Epidermal melanocyte (primary cell): ENCODE measurements at regions not wholly inside any gene's neighbourhood (a gene's known extent, or its start where the extent isn't known, plus 50 kb on each side); places are given as distances from the start of the nearest gene placed in this dataset.
"Not testable (repeated sequence)": the region's sequence is repeated elsewhere in the genome, so short reads cannot be mapped to it uniquely, and the experiment has no call there.

ENCODE experiments used
- DNase-seq: peaks from one replicate; pipeline ENCODE4 v3.0.0; 2011; ENCODE audit warnings: low spot score; ENCODE audit not compliant: insufficient read length

DNA sequence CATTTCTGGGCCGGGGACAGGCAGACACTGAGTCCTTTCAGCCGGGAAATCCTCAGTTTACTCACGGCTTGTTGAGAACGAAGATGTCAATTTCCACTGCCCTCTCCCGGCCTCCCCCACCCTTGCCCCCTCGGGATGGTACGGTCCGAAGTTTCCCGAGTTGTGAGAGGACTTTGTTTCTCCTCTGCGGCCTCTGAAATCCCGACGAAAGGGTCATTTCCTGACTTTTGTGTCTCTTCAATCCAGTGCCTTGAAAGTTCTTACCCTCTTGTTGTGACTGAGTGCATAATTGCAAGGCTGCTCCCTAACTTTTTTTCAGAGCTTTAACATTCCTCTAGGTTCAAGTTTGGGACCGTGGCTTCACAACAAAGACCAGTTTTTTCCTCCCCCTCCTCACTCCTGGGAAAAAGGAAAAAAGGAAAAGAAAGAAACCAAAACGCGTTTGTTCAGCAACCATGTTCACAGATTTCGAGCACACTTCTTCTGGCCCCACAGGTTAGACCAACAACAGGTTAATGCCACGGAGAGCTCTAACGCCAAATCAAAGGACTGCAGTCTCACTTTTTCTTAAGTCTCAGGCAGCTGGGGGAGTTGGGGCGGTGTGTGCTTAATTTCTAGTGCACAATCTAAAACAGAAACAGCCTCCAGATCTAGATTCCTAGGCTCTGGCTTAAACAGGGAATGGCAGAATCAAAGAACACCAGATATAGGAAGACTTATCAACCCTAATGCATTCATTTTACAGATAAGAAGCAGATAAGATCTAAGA, 138.9 kb downstream of the TMCO5A start:
- no peak for DNase-seq

DNA sequence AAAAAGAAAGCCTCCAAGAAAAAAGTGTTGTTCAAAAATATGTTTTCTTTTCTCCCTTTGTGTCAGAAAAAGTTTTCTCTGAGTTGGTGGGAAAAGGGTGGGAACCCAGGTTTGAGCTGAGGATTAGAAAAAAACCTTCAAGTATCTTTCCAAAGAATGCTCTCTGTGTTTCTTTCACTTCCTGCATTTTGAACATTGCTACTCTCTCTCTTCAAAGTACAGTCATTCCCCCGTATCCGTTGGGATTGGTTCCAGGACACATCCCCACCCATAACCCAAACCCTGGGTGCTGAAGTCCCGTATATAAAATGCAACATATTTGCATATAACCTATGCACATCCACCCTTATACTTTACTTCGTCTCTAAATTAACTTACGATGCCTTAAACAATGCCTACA, 139.6 kb downstream of the TMCO5A start:
- DNase-seq, result no peak

DNA sequence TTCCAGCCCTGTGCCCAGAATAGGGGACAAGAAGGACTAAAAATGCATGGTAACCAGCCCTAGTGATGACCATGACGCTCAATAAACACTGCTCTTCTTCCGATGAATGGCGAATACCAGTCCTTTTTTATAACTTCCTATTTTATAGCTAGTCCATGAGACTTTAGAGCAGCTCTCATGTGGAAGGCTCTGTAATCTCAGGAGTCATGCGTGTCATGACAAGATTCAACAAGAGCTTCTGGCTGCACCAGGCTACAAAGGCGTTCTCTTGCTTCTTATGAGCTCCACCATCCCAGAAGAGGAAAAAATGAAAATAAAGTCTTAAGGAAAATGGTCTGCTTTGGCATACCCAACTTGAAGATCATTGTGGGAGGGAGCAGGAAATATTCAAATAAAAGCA, 141.0 kb downstream of the TMCO5A start:
- DNase-seq, result no peak

DNA sequence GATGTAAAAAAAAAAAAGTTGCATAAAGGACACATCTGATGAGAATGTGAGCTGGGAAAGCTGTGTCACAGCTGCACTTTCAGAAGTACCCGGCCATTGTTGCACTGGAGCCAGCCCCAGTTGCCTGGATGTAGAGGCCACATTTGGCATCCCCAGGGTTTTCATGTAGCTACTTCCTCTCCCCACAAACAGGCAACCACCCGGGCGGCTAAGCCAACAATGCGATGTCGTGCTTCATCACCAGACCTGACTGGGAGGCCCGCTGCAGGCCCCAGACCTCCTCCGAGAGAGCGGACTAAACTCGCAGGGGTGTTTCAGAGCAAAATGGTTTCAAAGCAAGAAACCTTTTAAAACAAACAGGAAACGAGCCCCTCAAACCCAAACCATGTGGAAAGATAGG, 142.3 kb downstream of the TMCO5A start:
- DNase-seq, result no peak

DNA sequence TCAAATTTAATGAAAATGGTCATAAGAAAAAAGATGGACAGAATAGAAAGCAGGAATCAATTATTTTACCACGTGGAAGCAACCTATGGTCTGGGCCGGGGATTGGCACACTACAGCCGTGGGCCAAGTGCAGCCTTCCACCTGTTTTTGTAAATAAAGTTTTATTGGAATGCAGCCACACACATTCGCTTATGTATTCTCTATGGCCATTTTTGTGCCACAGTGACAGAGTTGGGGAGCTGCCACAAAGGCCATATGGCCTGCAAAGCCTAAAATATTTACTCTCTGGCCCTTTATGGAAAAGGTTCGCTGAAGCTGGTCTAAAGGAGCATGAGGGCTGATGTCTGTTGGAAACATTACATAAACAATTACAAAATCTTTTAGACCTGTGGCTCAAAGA, 144.8 kb downstream of the TMCO5A start:
- no peak for DNase-seq

DNA sequence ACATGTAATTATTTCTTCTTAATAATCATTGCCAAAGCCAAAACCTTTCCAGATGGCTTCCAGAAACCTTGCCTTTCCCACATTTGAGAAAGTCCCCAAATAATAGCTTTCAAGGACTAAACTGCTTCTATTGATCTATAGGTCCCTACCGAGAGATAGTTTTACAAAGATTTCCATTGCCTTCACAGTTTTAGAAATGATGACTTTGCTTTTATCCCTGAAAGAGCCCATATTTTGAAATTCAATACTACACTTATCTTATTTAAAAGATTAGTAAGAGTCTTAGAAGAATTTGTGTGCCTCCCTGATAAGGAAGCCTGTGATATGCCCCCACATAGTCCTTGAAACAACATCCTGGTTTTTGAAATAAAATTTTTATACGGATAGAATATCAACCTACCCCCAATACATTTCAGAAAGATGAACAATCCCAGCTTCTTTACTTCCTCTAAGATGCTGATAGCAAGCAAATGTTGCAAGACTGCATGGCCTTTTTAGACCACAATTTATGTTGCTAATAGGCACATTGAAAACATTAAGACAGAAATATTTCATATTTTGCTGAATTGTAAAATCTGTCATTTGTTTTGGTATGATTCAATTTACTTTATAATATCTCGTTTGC, 146.3 kb downstream of the TMCO5A start:
- no peak for DNase-seq

DNA sequence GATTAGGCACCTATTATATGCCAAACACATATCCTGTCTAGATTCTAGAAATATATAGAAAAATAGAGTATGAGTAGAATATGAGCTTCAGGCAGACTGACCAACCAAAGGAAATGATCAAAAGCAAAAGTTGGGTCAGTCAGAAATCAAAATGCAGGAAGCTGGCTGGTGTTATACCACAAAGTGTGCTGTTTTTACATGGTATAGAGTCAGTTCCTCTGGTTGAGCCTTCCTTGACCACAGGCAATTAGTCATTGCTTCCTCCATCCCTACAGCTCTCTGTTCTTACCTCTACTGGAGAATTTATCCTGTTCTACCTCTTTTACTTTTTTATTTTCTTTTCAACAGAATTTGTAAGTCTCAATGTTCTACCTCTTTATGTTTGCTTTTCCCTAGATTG, 149.8 kb downstream of the TMCO5A start:
- DNase-seq, result no peak

DNA sequence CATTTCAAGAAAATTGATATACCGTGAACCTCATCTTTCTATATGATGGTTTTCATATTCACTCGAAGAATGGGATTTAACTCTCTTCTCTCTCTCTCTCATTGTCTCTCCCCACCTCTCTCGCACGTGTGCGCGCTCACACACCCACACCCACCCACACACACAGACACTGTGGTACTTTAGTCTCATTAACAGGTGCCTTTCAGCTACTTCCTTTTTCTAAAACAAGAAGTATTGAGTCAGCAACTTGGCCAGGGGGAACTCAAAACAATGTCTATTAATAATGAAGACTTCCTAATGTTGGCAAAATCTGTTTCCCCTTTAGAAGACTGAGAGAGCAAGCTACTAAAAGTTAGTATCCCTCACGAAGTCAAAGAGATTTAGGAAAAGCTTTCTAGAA, 150.7 kb downstream of the TMCO5A start:
- DNase-seq, result no peak

DNA sequence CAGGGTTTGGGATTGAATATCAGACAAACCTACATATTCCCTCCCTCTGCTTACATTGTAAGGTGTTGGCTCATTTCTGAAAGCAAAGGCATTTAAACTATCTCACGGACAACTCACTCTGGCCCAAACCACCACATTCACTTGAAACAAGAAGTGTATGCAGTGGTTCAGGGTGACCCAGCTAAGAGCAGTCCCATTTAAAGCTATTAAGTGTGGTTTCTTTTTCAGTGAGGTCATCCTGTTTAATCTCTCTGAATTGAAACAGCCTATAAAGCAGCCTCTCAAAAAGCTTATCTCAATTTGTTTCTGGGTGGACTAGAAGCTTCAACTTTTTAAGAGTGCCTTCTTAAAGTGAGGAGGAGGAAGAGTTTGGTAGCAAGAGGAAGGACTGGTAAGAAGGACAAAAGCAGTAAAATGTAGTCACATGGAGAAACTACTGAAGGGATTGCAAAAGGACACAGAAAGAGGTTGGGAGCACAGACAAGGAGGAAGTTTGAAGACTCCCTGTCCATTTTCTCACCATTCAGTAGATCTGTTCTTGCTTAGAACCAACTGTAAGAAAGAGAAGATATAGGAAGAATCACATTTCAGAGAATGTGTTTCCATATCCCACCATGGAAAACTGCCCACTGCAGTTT, 151.6 kb downstream of the TMCO5A start:
- DNase-seq, result no peak

DNA sequence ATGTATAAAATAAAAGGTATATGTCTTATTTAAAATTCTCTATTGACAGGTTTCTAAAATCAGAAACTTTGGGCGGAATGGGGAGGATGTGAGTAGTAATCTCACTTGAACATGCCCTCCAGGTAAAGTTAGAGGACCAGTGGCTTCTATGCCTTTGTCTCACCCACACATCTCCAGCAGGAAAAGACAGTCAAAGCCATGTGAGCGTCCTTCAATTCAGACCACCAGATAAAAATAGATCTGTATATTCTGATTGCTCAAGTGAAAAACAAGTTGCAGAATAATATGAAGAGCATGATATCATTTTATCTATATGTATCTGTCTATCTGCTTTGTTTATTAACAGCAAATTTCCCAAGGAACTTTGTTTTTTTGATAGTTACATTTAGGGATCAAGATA, 152.2 kb downstream of the TMCO5A start:
- no peak for DNase-seq

DNA sequence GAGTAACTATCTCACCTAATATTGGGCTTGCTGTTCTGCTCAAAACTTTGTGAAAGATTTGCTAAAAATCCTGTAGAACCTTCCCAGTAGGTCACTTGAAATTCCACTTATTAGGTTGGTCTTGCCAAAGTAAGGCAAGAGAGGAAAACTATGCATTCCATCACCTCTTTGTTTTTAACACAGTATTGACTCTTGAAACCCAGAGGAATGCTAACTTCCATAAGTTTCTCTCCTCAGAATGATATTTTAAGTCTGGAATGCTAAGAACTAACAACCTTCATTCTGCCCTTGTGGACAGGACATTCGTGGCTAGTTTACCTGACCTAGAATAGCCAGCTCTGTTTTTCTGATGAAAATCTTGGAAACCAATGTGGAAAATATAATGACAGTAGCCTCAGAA, 154.5 kb downstream of the TMCO5A start:
- no peak for DNase-seq

DNA sequence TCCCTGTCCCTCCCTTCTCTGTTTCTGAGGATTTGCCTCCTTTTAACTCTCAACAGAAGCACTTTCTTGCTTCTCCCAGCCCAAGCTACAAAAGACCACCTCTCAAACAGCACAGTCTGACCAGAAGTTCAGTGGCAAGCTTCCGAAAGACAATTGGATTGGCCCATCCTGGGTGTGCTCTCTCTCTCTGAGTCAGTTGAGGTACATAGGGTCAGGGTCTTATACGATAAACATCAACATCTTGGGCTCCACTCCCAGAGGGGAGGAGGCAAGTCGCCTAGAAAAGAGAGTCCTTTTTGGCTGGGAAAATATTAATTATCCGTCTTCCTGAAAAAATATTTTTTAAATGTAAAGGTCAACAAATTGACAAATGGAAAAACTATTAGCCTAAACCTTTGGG, 155.8 kb downstream of the TMCO5A start:
- DNase-seq, result no peak

DNA sequence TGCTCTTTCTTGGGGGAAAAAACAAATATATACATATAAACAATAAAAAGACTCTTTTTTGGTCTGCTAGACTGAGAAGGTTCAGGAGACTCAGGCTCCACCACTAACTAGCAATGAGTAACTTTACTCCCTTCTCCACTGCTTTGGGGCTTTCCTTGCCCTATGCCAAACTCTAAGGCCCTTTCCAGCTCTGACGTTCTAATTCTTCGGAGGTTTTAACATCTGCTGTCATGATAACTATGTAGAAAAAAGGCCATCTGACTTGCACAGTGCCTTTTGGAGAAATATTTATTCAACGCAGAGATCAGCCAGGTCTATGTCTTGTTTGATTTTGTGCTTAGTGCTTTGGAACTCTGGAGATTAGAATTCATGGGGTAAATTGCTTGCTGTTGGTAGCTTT, 156.2 kb downstream of the TMCO5A start:
- DNase-seq, result no peak

DNA sequence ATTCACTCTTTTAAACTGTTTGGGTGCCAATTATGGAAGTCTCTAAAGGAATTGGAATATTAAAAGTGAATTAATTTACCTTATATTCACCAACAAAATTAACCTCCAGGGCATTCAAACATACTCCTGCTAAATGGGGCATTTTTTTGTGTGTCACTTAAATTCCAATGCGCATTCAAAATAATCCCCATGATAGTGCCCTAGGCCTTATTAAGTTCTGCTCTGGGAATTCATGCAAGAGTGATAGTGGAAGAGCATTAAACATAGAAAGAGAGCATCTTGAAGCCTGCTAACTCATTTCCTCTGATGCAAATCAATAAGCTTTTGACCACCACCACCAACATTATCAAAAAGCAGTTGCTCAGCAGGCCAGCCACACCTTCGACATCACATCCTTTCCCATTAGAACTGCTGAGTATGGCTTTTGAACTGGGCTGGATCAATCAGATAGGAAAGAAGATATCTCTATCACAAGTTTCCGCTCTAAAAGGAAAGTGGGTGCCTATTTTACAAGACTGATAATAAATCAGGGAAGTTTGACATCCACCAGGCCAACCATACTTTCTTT, 156.7 kb downstream of the TMCO5A start:
- DNase-seq, result no peak

DNA sequence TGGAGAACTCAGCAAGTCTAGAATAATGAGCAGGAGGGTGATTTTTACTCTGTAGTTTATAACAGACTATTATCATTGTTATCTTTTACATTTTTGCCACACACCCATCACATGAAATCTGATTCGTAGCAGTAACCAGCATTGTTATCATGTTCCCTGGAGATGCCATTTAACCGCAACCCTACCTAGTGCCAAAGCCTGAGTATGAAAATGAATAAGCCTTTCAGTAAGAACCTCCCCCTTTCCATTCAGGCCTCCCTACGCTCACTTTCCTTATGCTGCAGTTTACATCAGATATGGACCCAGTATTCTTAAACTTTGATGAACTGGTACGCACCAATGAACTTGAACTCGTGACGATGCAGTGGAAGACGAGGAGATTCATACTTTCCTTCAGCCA, 158.7 kb upstream of the SPRED1 start:
- no peak for DNase-seq

DNA sequence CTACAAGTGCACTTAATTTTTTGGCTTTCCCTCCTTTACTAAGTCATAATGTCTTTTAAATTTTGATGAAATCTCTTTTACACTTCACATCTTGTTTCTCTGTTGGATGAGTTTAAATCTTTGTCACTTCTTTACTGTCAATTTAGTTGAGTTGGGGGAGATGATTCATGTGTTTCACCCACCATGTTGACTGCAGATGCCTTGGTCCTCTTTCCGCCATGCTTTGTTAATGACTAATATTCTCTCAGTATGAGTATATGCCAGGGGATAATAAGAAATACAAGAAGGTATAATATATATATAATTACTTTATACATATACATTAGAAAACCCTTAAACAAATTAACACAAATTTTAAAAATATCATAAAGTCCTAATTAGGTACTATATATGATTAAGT, 149.7 kb upstream of the SPRED1 start:
- DNase-seq, result no peak

DNA sequence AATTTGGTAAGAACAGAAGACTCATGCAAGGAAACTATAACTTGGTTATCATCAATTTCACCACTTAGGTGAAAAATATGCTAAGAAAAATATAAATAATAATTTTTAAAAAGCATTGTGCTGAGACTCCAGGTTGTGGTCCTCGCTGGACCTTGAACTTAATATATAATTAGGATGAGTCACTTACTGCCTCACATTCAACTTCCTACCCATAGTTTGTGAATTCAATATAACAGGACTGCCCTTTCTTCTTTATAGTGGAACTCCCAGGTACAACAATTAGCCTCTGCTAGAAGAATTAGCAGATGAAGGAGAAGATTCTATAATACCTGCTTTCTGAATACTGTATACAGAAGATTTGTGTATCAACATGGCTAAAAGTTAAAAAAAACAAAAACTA, 149.1 kb upstream of the SPRED1 start:
- no peak for DNase-seq

DNA sequence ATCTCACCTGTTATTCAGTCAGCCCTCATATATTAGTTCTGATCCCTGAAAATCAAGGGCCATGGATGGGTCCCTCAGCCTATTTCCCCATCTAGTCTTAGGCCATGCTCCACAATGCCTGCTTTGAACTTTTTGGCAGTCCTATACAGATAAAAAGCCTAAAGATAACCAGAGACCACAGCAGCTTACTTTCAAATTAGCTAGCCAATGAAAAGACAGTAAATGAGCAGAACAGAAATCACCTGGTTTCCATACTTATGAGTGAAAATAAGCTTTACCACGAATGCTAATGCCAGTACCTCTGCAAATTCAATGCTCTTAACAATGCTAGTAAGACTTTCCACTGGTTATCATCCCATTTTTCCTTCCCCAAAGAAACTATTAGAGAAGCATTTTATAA, 141.6 kb upstream of the SPRED1 start:
- no peak for DNase-seq

DNA sequence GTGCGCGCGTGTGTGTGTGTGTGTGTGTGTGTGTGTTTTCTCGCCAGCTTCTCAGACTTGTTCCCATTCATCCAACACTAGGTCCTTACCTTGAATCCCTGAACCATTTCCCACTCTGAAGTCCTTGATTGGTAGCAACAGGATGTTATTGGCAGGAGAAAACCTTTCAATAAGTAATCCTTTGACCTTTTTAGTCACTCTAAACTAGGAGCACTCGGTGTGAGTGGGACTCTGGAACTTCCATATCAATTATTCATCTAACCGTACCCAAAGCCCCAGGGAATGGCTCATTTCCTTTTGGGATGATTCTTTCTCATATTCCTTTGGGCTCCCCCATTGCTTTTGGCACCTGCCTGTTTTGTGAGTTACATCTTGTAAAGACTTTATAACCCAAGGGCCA, 140.2 kb upstream of the SPRED1 start:
- DNase-seq, result no peak

DNA sequence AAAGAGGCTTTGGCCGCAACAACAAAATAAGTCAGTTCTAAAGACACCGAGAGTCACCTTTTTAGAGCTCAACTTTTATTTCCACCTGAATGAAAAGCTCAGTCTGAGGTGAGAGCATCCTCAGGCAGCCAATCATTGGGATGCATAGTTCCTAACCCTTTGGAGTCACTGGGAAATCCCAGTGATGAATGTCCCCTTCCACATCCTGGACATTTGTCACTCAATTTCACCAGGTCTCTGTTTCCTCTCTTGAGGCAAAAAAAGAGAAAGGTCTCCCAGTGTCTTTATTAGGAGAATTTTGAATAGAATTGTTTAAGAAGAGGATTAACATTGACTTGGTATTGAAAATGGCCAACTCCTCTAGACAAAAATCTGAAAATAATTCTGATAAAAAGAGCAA, 137.5 kb upstream of the SPRED1 start:
- no peak for DNase-seq

DNA sequence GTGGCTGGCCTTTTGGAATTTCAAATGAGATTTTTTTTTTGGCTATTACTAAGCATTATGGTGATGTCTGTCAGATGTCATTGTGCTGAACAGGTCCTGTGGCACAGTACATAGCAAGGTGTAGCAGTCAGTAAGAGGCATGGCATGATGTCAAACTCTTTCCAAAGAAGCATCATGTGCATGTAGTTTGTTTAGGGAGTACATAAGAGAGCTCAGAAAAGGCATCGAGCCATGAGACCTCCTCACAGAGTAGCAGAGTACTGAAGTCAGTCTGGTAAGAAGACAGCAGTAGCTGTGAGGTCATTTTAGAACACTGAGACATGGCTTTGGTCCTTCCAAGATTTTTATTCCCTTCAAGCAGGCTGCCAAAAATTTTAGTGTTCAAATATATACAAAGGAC, 134.9 kb upstream of the SPRED1 start:
- DNase-seq, result no peak

DNA sequence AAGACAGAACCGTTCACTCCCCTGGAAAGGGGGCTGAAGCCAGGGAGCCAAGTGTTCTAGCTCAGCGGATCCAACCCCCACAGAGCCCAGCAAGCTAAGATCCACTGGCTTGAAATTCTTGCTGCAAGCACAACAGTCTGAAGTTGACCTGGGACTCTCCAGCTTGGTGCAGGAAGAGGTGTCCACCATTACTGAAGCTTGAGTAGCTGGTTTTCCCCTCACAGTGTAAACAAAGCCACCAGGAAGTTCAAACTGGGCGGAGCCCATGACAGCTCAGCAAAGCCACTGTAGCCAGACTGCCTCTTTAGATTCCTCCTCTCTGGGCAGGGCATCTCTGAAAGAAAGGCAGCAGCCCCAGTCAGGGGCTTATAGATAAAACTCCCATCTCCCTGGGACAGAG, 132.8 kb upstream of the SPRED1 start:
- DNase-seq, result not testable (repeated sequence)
